ENCODE measurements at regions not wholly inside any gene's neighbourhood (a gene's known extent, or its start where the extent isn't known, plus 50 kb on each side); places are given as distances from the start of the nearest gene placed in this dataset.

DNA sequence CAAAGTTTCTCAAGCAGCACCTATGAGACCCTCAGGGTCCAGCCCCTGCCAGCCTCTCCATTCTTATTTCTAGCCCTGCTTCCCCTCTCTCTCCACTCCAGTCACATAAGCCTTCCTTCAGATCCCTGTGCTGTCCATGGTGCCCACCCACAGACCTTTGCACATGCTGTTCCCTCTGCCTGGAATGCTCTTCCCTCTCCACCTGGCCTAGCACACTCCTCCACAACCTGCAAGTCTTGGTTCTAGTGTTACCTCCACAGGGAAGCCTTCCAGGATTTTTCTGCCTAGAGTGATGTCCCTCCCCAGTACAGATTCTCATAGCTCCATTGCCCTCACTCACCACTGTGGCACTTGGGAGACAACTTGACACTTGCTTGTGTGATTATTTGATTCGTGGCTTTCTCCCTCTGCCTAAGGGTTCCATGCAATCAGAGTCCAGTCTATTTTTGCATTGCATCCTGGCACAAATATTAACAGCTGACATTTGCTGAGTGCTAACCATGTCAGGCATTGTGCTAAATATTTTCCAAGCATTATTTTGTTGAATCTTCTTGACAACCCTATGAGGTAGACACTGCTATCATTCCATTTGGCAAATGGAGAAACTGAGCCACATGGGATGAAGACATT is 127.3 kb downstream of the SYF2 start:
- Histone ChIP-seq H4K5ac (ENCODE audit: insufficient read length, low read depth, low read length) (no peak overlapping the region), H3T11ph (ENCODE audit: low read length) (no peak overlapping the region), H4K91ac (ENCODE audit: insufficient read length, low read depth, low read length) (no peak overlapping the region), H2BK15ac (ENCODE audit: low read depth, low read length) (no peak overlapping the region), H4K8ac (replicated peaks; ENCODE audit: insufficient read length, low read depth, low read length) (no peak overlapping the region), H3K79me1 (ENCODE audit: insufficient read depth, low read depth, low read length, poor library complexity, severe bottlenecking) (no peaks in the 10 kb centered on the region), H3K4ac (ENCODE audit: low read depth, low read length) (no peak overlapping the region), H3K4me1 (ENCODE audit: insufficient read depth, low read length) (no peaks in the 10 kb centered on the region), H3K9ac (ENCODE audit: extremely low read depth, insufficient read length, low read length) (no peak overlapping the region), H2BK12ac (ENCODE audit: insufficient read length, low read depth, low read length) (no peak overlapping the region), H3K23ac (ENCODE audit: insufficient read length, low read depth, low read length) (no peak overlapping the region), H3K27me3 (ENCODE audit: insufficient read depth, low read length) (no peaks in the 10 kb centered on the region), H3K18ac (ENCODE audit: insufficient read length, low read depth, low read length) (no peak overlapping the region), H2BK20ac (ENCODE audit: low read depth, low read length, poor library complexity, severe bottlenecking) (no peak overlapping the region), H2BK120ac (ENCODE audit: low read depth, low read length, poor library complexity, severe bottlenecking) (no peak overlapping the region), H3K23me2 (ENCODE audit: insufficient read length, low read depth, low read length, poor library complexity, severe bottlenecking) (no peaks in the 10 kb centered on the region), H3K79me2 (ENCODE audit: insufficient read depth, low read length) (no peaks in the 10 kb centered on the region), H4K20me1 (ENCODE audit: control insufficient read depth, insufficient read depth, insufficient read length) (no peaks in the 10 kb centered on the region), H2AK5ac (ENCODE audit: insufficient read length, low read length) (no peak overlapping the region), H2BK5ac (ENCODE audit: insufficient read length, low read length) (no peak overlapping the region), H3K27ac (ENCODE audit: insufficient read length, low read depth, low read length) (no peak overlapping the region), H3K9me3 (ENCODE audit: control insufficient read depth, low read depth, low read length) (no peaks in the 10 kb centered on the region), H3K4me2 (ENCODE audit: insufficient read depth, insufficient read length, low read length) (no peak overlapping the region), H3K14ac (ENCODE audit: insufficient read depth, low read length) (no peak overlapping the region), H2AFZ (ENCODE audit: low read length) (no peak overlapping the region), H3K56ac (ENCODE audit: insufficient read length, low read depth, low read length) (no peak overlapping the region)
- Mint-ChIP-seq H3K9me3 (peaks cover 10 to 12% of the 10 kb centered on the region in 2 experiments), H3K27me3 (ENCODE audit: low read depth) (peaks cover 12% of the 10 kb centered on the region), H3K4me1 (peaks cover 3 to 12% of the 10 kb centered on the region in 2 experiments; a peak in 3 of 4 replicates), H3K27ac (no peak overlapping the region), H3K4me3 (no peak overlapping the region), H3K36me3 (ENCODE audit: insufficient read depth in 1 of 3, low read depth in 3 of 3) (peaks cover 2 to 9% (median 7%) of the 10 kb centered on the region in 3 experiments; a peak in 6 of 7 replicates)
- DNase-seq, result no peak
- TF ChIP-seq, protein P1, sequence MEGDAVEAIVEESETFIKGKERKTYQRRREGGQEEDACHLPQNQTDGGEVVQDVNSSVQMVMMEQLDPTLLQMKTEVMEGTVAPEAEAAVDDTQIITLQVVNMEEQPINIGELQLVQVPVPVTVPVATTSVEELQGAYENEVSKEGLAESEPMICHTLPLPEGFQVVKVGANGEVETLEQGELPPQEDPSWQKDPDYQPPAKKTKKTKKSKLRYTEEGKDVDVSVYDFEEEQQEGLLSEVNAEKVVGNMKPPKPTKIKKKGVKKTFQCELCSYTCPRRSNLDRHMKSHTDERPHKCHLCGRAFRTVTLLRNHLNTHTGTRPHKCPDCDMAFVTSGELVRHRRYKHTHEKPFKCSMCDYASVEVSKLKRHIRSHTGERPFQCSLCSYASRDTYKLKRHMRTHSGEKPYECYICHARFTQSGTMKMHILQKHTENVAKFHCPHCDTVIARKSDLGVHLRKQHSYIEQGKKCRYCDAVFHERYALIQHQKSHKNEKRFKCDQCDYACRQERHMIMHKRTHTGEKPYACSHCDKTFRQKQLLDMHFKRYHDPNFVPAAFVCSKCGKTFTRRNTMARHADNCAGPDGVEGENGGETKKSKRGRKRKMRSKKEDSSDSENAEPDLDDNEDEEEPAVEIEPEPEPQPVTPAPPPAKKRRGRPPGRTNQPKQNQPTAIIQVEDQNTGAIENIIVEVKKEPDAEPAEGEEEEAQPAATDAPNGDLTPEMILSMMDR (conservative IDR thresholded peaks at IDR 0.05), result no peak
- no CpG with 5 or more reads among the region's 1 CpG for WGBS (ENCODE audit: extremely low coverage, insufficient read length, low lambda C conversion rate)

Measured in H9 (cell line).